Neuronal stem cell (in vitro differentiated cells): ENCODE measurements at regions not wholly inside any gene's neighbourhood (a gene's known extent, or its start where the extent isn't known, plus 50 kb on each side); places are given as distances from the start of the nearest gene placed in this dataset.

ENCODE experiments used
- DNase-seq: peaks from one replicate; pipeline ENCODE4 v3.0.0-alpha.2; 2013; ENCODE audit warnings: low spot score
- H2AFZ ChIP-seq: one replicate; pipeline ENCODE4 v1.6.1; 2013; ENCODE audit warnings: mild to moderate bottlenecking, low read length, inconsistent platforms
- H2AK5ac ChIP-seq: 2 replicates; pipeline ENCODE4 v1.6.1; 2013; ENCODE audit warnings: low read depth, mild to moderate bottlenecking, inconsistent platforms, low read length, moderate library complexity, mixed read lengths
- H2BK120ac ChIP-seq: 2 replicates; pipeline ENCODE4 v1.6.1; 2013; ENCODE audit warnings: low read depth, mild to moderate bottlenecking, inconsistent platforms, low read length, moderate library complexity, mixed read lengths
- H2BK12ac ChIP-seq: one replicate; pipeline ENCODE4 v1.6.1; 2013; ENCODE audit warnings: low read length, inconsistent platforms
- H2BK15ac ChIP-seq: 2 replicates; pipeline ENCODE4 v1.6.1; 2013; ENCODE audit warnings: mild to moderate bottlenecking, low read length, inconsistent platforms, mixed read lengths
- H2BK5ac ChIP-seq: one replicate; pipeline ENCODE4 v1.6.1; 2013; ENCODE audit warnings: inconsistent platforms, mild to moderate bottlenecking, low read length, moderate library complexity
- H3K14ac ChIP-seq: one replicate; pipeline ENCODE4 v1.6.1; 2013; ENCODE audit warnings: low read length, inconsistent platforms
- H3K18ac ChIP-seq: 2 replicates; pipeline ENCODE4 v1.6.1; 2013; ENCODE audit warnings: low read length, inconsistent platforms
- H3K23ac ChIP-seq: 2 replicates; pipeline ENCODE4 v1.6.1; 2013; ENCODE audit warnings: low read depth, mild to moderate bottlenecking, mixed read lengths, low read length, inconsistent platforms; ENCODE audit not compliant: poor library complexity
- H3K27ac ChIP-seq: replicated peaks from 3 replicates; pipeline ENCODE4 v1.5.1; 2013; ENCODE audit warnings: low read length, inconsistent platforms
- H3K27me3 ChIP-seq, 3 experiments: 2 replicates each; pipeline ENCODE4 v1.6.1; 2013; ENCODE audit warnings: low read length in 3 of 3, mild to moderate bottlenecking in 2 of 3, inconsistent platforms in 1 of 3, low read depth in 1 of 3, mixed read lengths in 1 of 3, moderate library complexity in 1 of 3; ENCODE audit not compliant: control insufficient read depth in 3 of 3, insufficient read depth in 3 of 3
- H3K36me3 ChIP-seq, 2 donors: replicated peaks in 1 of 2; 2 replicates each; pipeline ENCODE4 v1.6.1; 2013; ENCODE audit warnings: low read length in 2 of 2; ENCODE audit not compliant: control insufficient read depth in 2 of 2, insufficient read depth in 2 of 2
- H3K4ac ChIP-seq: 2 replicates; pipeline ENCODE4 v1.6.1; 2013; ENCODE audit warnings: inconsistent platforms, mild to moderate bottlenecking, low read length, moderate library complexity
- H3K4me1 ChIP-seq, 2 donors: 1 replicate in 1 of 2; 2 replicates in 1 of 2; pipeline ENCODE4 v1.6.1; 2013; ENCODE audit warnings: low read length in 2 of 2, low read depth in 1 of 2; ENCODE audit not compliant: control insufficient read depth in 2 of 2, insufficient read depth in 1 of 2
- H3K4me2 ChIP-seq: one replicate; pipeline ENCODE4 v1.6.1; 2013; ENCODE audit warnings: mild to moderate bottlenecking, low read length, inconsistent platforms; ENCODE audit not compliant: insufficient read depth, poor library complexity, severe bottlenecking
- H3K4me3 ChIP-seq, 2 donors: 2 replicates each; pipeline ENCODE4 v1.5.1; 2013; ENCODE audit warnings: low read length in 2 of 2, mild to moderate bottlenecking in 2 of 2, inconsistent platforms in 1 of 2, moderate library complexity in 1 of 2
- H3K79me1 ChIP-seq: one replicate; pipeline ENCODE4 v1.6.1; 2013; ENCODE audit warnings: low read depth, mild to moderate bottlenecking, inconsistent platforms, low read length, moderate library complexity
- H3K9ac ChIP-seq: one replicate; pipeline ENCODE4 v1.6.1; 2013; ENCODE audit warnings: mild to moderate bottlenecking, low read depth, low read length, inconsistent platforms; ENCODE audit not compliant: poor library complexity
- H3K9me3 ChIP-seq, 2 donors: replicated peaks in 1 of 2; 2 replicates each; pipeline versions ENCODE3 to v1.6.1; 2013; ENCODE audit warnings: low read length in 2 of 2, mild to moderate bottlenecking in 2 of 2, inconsistent platforms in 1 of 2, low read depth in 1 of 2, mixed read lengths in 1 of 2, moderate library complexity in 1 of 2; ENCODE audit not compliant: control insufficient read depth in 2 of 2, insufficient read depth in 1 of 2
- H4K8ac ChIP-seq: one replicate; pipeline ENCODE4 v1.6.1; 2013; ENCODE audit warnings: low read depth, mild to moderate bottlenecking, inconsistent platforms, low read length, moderate library complexity
- H4K91ac ChIP-seq: one replicate; pipeline ENCODE4 v1.6.1; 2013; ENCODE audit warnings: low read length, low read depth, mild to moderate bottlenecking, inconsistent platforms; ENCODE audit not compliant: poor library complexity
- WGBS, 2 donors: extraction: QIAGEN DNeasy Blood & Tissue Kit; methylation state at CpG; one replicate each; pipeline ENCODE4 v1.1.7; 2013; ENCODE audit warnings: missing lambda C conversion rate in 2 of 2, mixed read lengths in 1 of 2; ENCODE audit not compliant: insufficient read length in 2 of 2, insufficient replicate concordance in 1 of 2; ENCODE audit errors: extremely low coverage in 2 of 2; 5-methylcytosine and 5-hydroxymethylcytosine counted together

DNA sequence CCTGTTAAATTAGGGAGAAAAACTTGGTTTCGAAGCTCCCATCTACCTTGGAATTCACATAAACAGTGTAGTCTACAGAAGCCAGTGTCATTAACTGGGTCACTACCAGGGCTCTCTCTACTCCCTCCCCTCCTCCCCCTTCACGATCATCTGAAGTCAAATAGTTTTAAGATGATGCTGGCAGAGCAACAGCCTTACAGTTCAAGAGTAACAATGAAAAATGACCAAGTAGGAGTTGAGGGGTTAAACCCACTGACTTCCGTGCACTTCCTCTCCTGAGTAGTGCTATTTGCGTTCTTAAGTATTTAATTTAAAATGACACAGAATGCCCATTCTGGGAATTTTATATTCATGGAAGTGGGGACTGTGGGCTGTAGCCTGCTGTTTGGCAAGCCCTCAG is 236.9 kb downstream of the SIPA1L2 start:
- Histone ChIP-seq H2AFZ (no peak overlapping the region), H3K4me3 (no peak overlapping the region), H3K79me1 (no peaks in the 10 kb centered on the region), H2BK12ac (no peak overlapping the region), H3K27me3 (no peaks in the 10 kb centered on the region), H2BK120ac (no peak overlapping the region), H3K4me2 (no peak overlapping the region), H3K23ac (no peak overlapping the region), H3K4ac (no peak overlapping the region), H2AK5ac (no peak overlapping the region), H3K18ac (no peak overlapping the region), H3K9ac (no peak overlapping the region), H3K36me3 (peaks cover 3 to 27% of the 10 kb centered on the region in 2 donors), H2BK5ac (no peak overlapping the region), H3K9me3 (no peaks in the 10 kb centered on the region), H3K4me1 (no peaks in the 10 kb centered on the region), H3K27ac (no peak overlapping the region), H3K14ac (no peak overlapping the region), H2BK15ac (no peak overlapping the region), H4K8ac (no peak overlapping the region), H4K91ac (no peak overlapping the region)
- WGBS, 2 donors: no CpG with 5 or more reads among the region's 4 CpGs
- DNase-seq: no peak

GRCh38 chr1:232390590-232390989 is 239.3 kb downstream of the SIPA1L2 start:
- WGBS, 2 donors: 100% methylated on average over 2 of the region's 3 CpGs; no CpG with 5 or more reads in 1 of the 2 donors
- no peak overlapping the region for H3K14ac ChIP-seq

GRCh38 chr1:232389744-232390143 is 240.2 kb downstream of the SIPA1L2 start:
- Histone ChIP-seq H3K36me3 (no peaks in the 10 kb centered on the region), H3K9me3 (no peaks in the 10 kb centered on the region), H3K79me1 (no peaks in the 10 kb centered on the region), H2AK5ac (no peak overlapping the region), H2AFZ (no peak overlapping the region), H4K91ac (no peak overlapping the region), H4K8ac (no peak overlapping the region), H2BK5ac (no peak overlapping the region), H3K27me3 (no peaks in the 10 kb centered on the region), H3K18ac (no peak overlapping the region), H3K4me3 (no peak overlapping the region), H2BK12ac (no peak overlapping the region), H3K4me2 (no peak overlapping the region), H3K23ac (no peak overlapping the region), H2BK120ac (no peak overlapping the region), H3K9ac (no peak overlapping the region), H3K4ac (no peak overlapping the region), H3K4me1 (no peaks in the 10 kb centered on the region), H3K14ac (no peak overlapping the region), H2BK15ac (no peak overlapping the region), H3K27ac (no peak overlapping the region)
- DNase-seq: no peak
- no CpG with 5 or more reads among the region's 4 CpGs for WGBS, 2 donors

More at GRCh38 chr1:232390590-232390989, 239.3 kb downstream of the SIPA1L2 start:
- Histone ChIP-seq H2BK15ac (no peak overlapping the region), H3K9me3 (no peaks in the 10 kb centered on the region), H2BK120ac (no peak overlapping the region), H2AK5ac (no peak overlapping the region), H3K23ac (no peak overlapping the region), H3K4me3 (no peak overlapping the region), H2AFZ (no peak overlapping the region), H3K27me3 (no peaks in the 10 kb centered on the region), H3K9ac (no peak overlapping the region), H2BK12ac (no peak overlapping the region), H3K4ac (no peak overlapping the region), H4K8ac (no peak overlapping the region), H3K36me3 (peaks cover 0 to 4% of the 10 kb centered on the region in 2 donors), H3K4me1 (no peaks in the 10 kb centered on the region), H3K4me2 (no peak overlapping the region), H3K18ac (no peak overlapping the region), H4K91ac (no peak overlapping the region), H3K27ac (no peak overlapping the region), H2BK5ac (no peak overlapping the region), H3K79me1 (no peaks in the 10 kb centered on the region)
- DNase-seq: no peak

- H4K8ac ChIP-seq: no peak overlapping the region
- no peaks in the 10 kb centered on the region for H3K9me3 ChIP-seq
- H4K91ac ChIP-seq: no peak overlapping the region
- no peak overlapping the region for H3K27ac ChIP-seq
- no peak overlapping the region for H2BK120ac ChIP-seq
- H3K27me3 ChIP-seq: no peaks in the 10 kb centered on the region
- H3K79me1 ChIP-seq: no peaks in the 10 kb centered on the region
- no peak overlapping the region for H2BK12ac ChIP-seq
- no peak overlapping the region for H3K9ac ChIP-seq
- no CpG with 5 or more reads among the region's 3 CpGs for WGBS, 2 donors
- no peak overlapping the region for H2AFZ ChIP-seq
- no peak overlapping the region for H3K4me2 ChIP-seq
- no peak overlapping the region for H3K23ac ChIP-seq
- H2BK15ac ChIP-seq: no peak overlapping the region
- no peak overlapping the region for H2BK5ac ChIP-seq
- no peak overlapping the region for H3K4ac ChIP-seq
- DNase-seq: no peak
- H3K14ac ChIP-seq: no peak overlapping the region
- H3K4me3 ChIP-seq: no peak overlapping the region
- H2AK5ac ChIP-seq: no peak overlapping the region
- H3K18ac ChIP-seq: no peak overlapping the region
- H3K36me3 ChIP-seq: no peaks in the 10 kb centered on the region
- peaks cover 0 to 1% of the 10 kb centered on the region in 2 donors for H3K4me1 ChIP-seq
Measured at GRCh38 chr1:232388363-232388762, 241.6 kb downstream of the SIPA1L2 start.
